ENCODE measurements at regions not wholly inside any gene's neighbourhood (a gene's known extent, or its start where the extent isn't known, plus 50 kb on each side); places are given as distances from the start of the nearest gene placed in this dataset.

GRCh38 chr10:10914144-10914543, 103.5 kb upstream of the CELF2 start:
- intact Hi-C loops (cut with micrococcal nuclease) = no loop called here
- no peak for TF ChIP-seq CTCF (IDR thresholded peaks at IDR 0.05)
- no peaks in the 10 kb centered on the region for H3K9me3 Mint-ChIP-seq
- ChIA-PET CTCF (no interaction called here), POLR2A (no interaction called here)
- peaks cover 12% of the 10 kb centered on the region for H3K27me3 Mint-ChIP-seq
- ATAC-seq = no peak
- DNase-seq = no peak
- H3K4me1 Mint-ChIP-seq (ENCODE audit: low read depth) = no peaks in the 10 kb centered on the region
- no peaks in the 10 kb centered on the region for H3K36me3 Mint-ChIP-seq (ENCODE audit: low read depth)
- H3K27ac Mint-ChIP-seq = no peak overlapping the region
- H3K4me3 Mint-ChIP-seq = no peak overlapping the region

GRCh38 chr10:10915215-10915614, 102.5 kb upstream of the CELF2 start:
- peaks cover 9% of the 10 kb centered on the region for H3K27me3 Mint-ChIP-seq
- CTCF ChIA-PET = no interaction called here
- ATAC-seq = no peak

GRCh38 chr10:10917031-10917430, 100.6 kb upstream of the CELF2 start:
- peaks cover 9% of the 10 kb centered on the region for H3K27me3 Mint-ChIP-seq
- ChIA-PET CTCF (no interaction called here), POLR2A (no interaction called here)
- intact Hi-C loops (cut with micrococcal nuclease) = no loop called here
- H3K9me3 Mint-ChIP-seq = no peaks in the 10 kb centered on the region
- no peaks in the 10 kb centered on the region for H3K36me3 Mint-ChIP-seq (ENCODE audit: low read depth)
- no peaks in the 10 kb centered on the region for H3K4me1 Mint-ChIP-seq (ENCODE audit: low read depth)
- H3K27ac Mint-ChIP-seq = no peak overlapping the region
- DNase-seq (no peak), ATAC-seq (no peak)
- TF ChIP-seq CTCF (IDR thresholded peaks at IDR 0.05) = no peak
- no peak overlapping the region for H3K4me3 Mint-ChIP-seq

More at GRCh38 chr10:10915215-10915614, 102.5 kb upstream of the CELF2 start:
- no peak for DNase-seq
- no peak for TF ChIP-seq CTCF (IDR thresholded peaks at IDR 0.05)
- Mint-ChIP-seq H3K9me3 (no peaks in the 10 kb centered on the region), H3K27ac (no peak overlapping the region), H3K4me3 (no peak overlapping the region), H3K36me3 (ENCODE audit: low read depth) (no peaks in the 10 kb centered on the region), H3K4me1 (ENCODE audit: low read depth) (no peaks in the 10 kb centered on the region)
- POLR2A ChIA-PET = no interaction called here
- intact Hi-C loops (cut with micrococcal nuclease) = no loop called here

GRCh38 chr10:10919976-10920375, 97.7 kb upstream of the CELF2 start:
- Mint-ChIP-seq H3K27ac (no peak overlapping the region), H3K27me3 (no peaks in the 10 kb centered on the region)
- intact Hi-C loops (cut with micrococcal nuclease) = no loop called here

GRCh38 chr10:10921826-10922461, 95.7 kb upstream of the CELF2 start:
- Mint-ChIP-seq H3K9me3 (no peaks in the 10 kb centered on the region), H3K27me3 (no peaks in the 10 kb centered on the region), H3K27ac (no peak overlapping the region), H3K4me1 (ENCODE audit: low read depth) (no peaks in the 10 kb centered on the region), H3K4me3 (no peak overlapping the region), H3K36me3 (ENCODE audit: low read depth) (no peaks in the 10 kb centered on the region)
- intact Hi-C loops (cut with micrococcal nuclease) = no loop called here
- ATAC-seq = no peak
- TF ChIP-seq CTCF (IDR thresholded peaks at IDR 0.05) = no peak
- CTCF ChIA-PET = no interaction called here
- POLR2A ChIA-PET = no interaction called here
- DNase-seq = no peak

More at GRCh38 chr10:10919976-10920375, 97.7 kb upstream of the CELF2 start:
- Mint-ChIP-seq H3K9me3 (no peaks in the 10 kb centered on the region), H3K4me3 (no peak overlapping the region), H3K4me1 (ENCODE audit: low read depth) (no peaks in the 10 kb centered on the region), H3K36me3 (ENCODE audit: low read depth) (no peaks in the 10 kb centered on the region)
- no peak for TF ChIP-seq CTCF (IDR thresholded peaks at IDR 0.05)
- DNase-seq = no peak
- POLR2A ChIA-PET = interaction anchor here (0.6 kb wide), 1 partner anchor 631 kb away, joined by 4 read pairs; no protein-coding TSS in a partner anchor
- ATAC-seq = no peak
- CTCF ChIA-PET = no interaction called here

Data from activated CD8-positive, alpha-beta T cell treated with anti-CD3 and anti-CD28 coated beads for 36 hours (primary cell).